Chondrocyte (in vitro differentiated cells): ENCODE measurements at regions not wholly inside any gene's neighbourhood (a gene's known extent, or its start where the extent isn't known, plus 50 kb on each side); places are given as distances from the start of the nearest gene placed in this dataset.

ENCODE experiments used
- DNase-seq: peaks from one replicate; pipeline ENCODE4 v3.0.0; 2021; ENCODE audit warnings: mixed read lengths, low spot score
- H3K27ac Mint-ChIP-seq: one replicate; pipeline ENCODE4 v1.8.0; 2021; ENCODE audit warnings: mild to moderate bottlenecking, moderate library complexity, mixed read lengths; ENCODE audit not compliant: unreplicated experiment
- H3K27me3 Mint-ChIP-seq: 2 replicates; pipeline ENCODE4 v1.8.0; 2021; ENCODE audit warnings: low read depth, mixed read lengths
- H3K36me3 Mint-ChIP-seq: 2 replicates; pipeline ENCODE4 v1.8.0; 2021; ENCODE audit warnings: low read depth, mixed read lengths
- H3K4me1 Mint-ChIP-seq: 2 replicates; pipeline ENCODE4 v1.8.0; 2021; ENCODE audit warnings: low read depth, mild to moderate bottlenecking, mixed read lengths
- H3K4me3 Mint-ChIP-seq: one replicate; pipeline ENCODE4 v1.8.0; 2021; ENCODE audit warnings: mild to moderate bottlenecking, moderate library complexity, mixed read lengths; ENCODE audit not compliant: unreplicated experiment
- H3K9me3 Mint-ChIP-seq: 2 replicates; pipeline ENCODE4 v1.8.0; 2021; ENCODE audit warnings: low read depth, mixed read lengths
- CTCF ChIP-seq: fragments of 200-600 bp; sonication (generic); IDR thresholded peaks from 2 replicates; pipeline ENCODE4 v1.5.0; 2021; ENCODE audit warnings: antibody characterized with exemption, mild to moderate bottlenecking, moderate library complexity

GRCh38 chr17:77640252-77640651 is 318.3 kb upstream of the TNRC6C start:
- H3K27ac Mint-ChIP-seq = no peak overlapping the region
- H3K9me3 Mint-ChIP-seq = no peaks in the 10 kb centered on the region
- no peak overlapping the region for H3K4me3 Mint-ChIP-seq
- TF ChIP-seq CTCF = no peak
- peaks cover 11% of the 10 kb centered on the region for H3K4me1 Mint-ChIP-seq
- peaks cover 32% of the 10 kb centered on the region for H3K27me3 Mint-ChIP-seq
- peaks cover 5% of the 10 kb centered on the region for H3K36me3 Mint-ChIP-seq
- peak; percentile 41 for DNase-seq

- Mint-ChIP-seq H3K9me3 (no peaks in the 10 kb centered on the region), H3K4me3 (no peak overlapping the region), H3K27ac (no peak overlapping the region), H3K27me3 (peaks cover 34% of the 10 kb centered on the region), H3K4me1 (peaks cover 19% of the 10 kb centered on the region), H3K36me3 (peaks cover 5% of the 10 kb centered on the region)
- DNase-seq = peak; percentile 66
- TF ChIP-seq CTCF = no peak
These were observed 317.4 kb upstream of the TNRC6C start for GRCh38 chr17:77640916-77641605.

GRCh38 chr17:77641718-77642117 is 316.8 kb upstream of the TNRC6C start:
- H3K4me1 Mint-ChIP-seq = peaks cover 21% of the 10 kb centered on the region
- DNase-seq = no peak
- peaks cover 34% of the 10 kb centered on the region for H3K27me3 Mint-ChIP-seq
- no peak for TF ChIP-seq CTCF
- no peaks in the 10 kb centered on the region for H3K9me3 Mint-ChIP-seq
- peak overlapping the region; percentile 38 for H3K27ac Mint-ChIP-seq
- H3K4me3 Mint-ChIP-seq = no peak overlapping the region
- H3K36me3 Mint-ChIP-seq = peaks cover 5% of the 10 kb centered on the region

- H3K27me3 Mint-ChIP-seq = peaks cover 24% of the 10 kb centered on the region
- H3K36me3 Mint-ChIP-seq = peaks cover 9% of the 10 kb centered on the region
- H3K4me1 Mint-ChIP-seq = peaks cover 11% of the 10 kb centered on the region
- no peak for TF ChIP-seq CTCF
- DNase-seq = peak; percentile 72
- H3K4me3 Mint-ChIP-seq = no peak overlapping the region
- H3K27ac Mint-ChIP-seq = no peak overlapping the region
- peaks cover 9% of the 10 kb centered on the region for H3K9me3 Mint-ChIP-seq
These were observed 314.1 kb upstream of the TNRC6C start for GRCh38 chr17:77644181-77645071.
